D721Med (cell line): ENCODE measurements at regions not wholly inside any gene's neighbourhood (a gene's known extent, or its start where the extent isn't known, plus 50 kb on each side); places are given as distances from the start of the nearest gene placed in this dataset.

Experiments used
- DNase-seq: peaks from one replicate; pipeline ENCODE4 v3.0.0; 2011; ENCODE audit warnings: low spot score; ENCODE audit not compliant: insufficient read length
- FAIRE-seq: peaks from 2 replicates; lab custom pipeline; 2011; peaks lifted over from hg19 to GRCh38; lab: Jason Lieb, UNC
- CTCF ChIP-seq: IDR thresholded peaks from 2 replicates; pipeline ENCODE4 v1.5.1; 2012; ENCODE audit warnings: mild to moderate bottlenecking, control low read depth; ENCODE audit not compliant: insufficient read depth; ENCODE audit errors: missing control alignments

GRCh38 chr7:144936314-144936713 lies 100.5 kb upstream of the TPK1 start:
- no peak for FAIRE-seq
- no peak for DNase-seq
- no peak for TF ChIP-seq CTCF

- no peak for TF ChIP-seq CTCF
- DNase-seq (no peak), FAIRE-seq (no peak)
These were observed 74.6 kb upstream of the TPK1 start for GRCh38 chr7:144910411-144910810.

- DNase-seq: no peak
- TF ChIP-seq CTCF: no peak
- FAIRE-seq: no peak
These were observed 73.2 kb upstream of the TPK1 start for GRCh38 chr7:144908943-144909556.

- no peak for FAIRE-seq
- DNase-seq: no peak
- TF ChIP-seq CTCF: no peak
These were observed 72.5 kb upstream of the TPK1 start for GRCh38 chr7:144908324-144908723.

GRCh38 chr7:144907577-144907976 lies 71.7 kb upstream of the TPK1 start:
- FAIRE-seq: no peak
- TF ChIP-seq CTCF: no peak
- no peak for DNase-seq

GRCh38 chr7:144903201-144903600 lies 67.3 kb upstream of the TPK1 start:
- TF ChIP-seq CTCF: no peak
- DNase-seq (no peak), FAIRE-seq (no peak)

GRCh38 chr7:144892761-144893160 lies 56.9 kb upstream of the TPK1 start:
- no peak for TF ChIP-seq CTCF
- FAIRE-seq (no peak), DNase-seq (no peak)
